DND-41 (cell line): ENCODE measurements at regions not wholly inside any gene's neighbourhood (a gene's known extent, or its start where the extent isn't known, plus 50 kb on each side); places are given as distances from the start of the nearest gene placed in this dataset.

Experiments
- ATAC-seq: fragments of 200-7000 bp; cut with Tn5 transposase; 3 replicates; pipeline ENCODE4 v1.9.1; 2021; ENCODE audit warnings: low read depth; ENCODE audit not compliant: insufficient read depth
- DNase-seq: peaks from one replicate; pipeline ENCODE4 v3.0.0-alpha.2; 2020
- H2AFZ ChIP-seq: 2 replicates; pipeline ENCODE4 v1.6.0; 2012; ENCODE audit warnings: low read depth, low read length
- H3K27ac ChIP-seq: 2 replicates; pipeline ENCODE4 v1.5.1; 2012; ENCODE audit warnings: low read length, inconsistent platforms
- H3K27me3 ChIP-seq: fragments of 200-600 bp; sonication (generic); 2 replicates; pipeline ENCODE4 v1.6.0; 2012; ENCODE audit warnings: low read length, mild to moderate bottlenecking, inconsistent platforms; ENCODE audit not compliant: insufficient read depth, poor library complexity
- H3K36me3 ChIP-seq: 2 replicates; pipeline ENCODE4 v1.5.1; 2012; ENCODE audit warnings: low read length, inconsistent platforms; ENCODE audit not compliant: insufficient read depth
- H3K4me1 ChIP-seq: 2 replicates; pipeline ENCODE4 v1.5.1; 2012; ENCODE audit warnings: mild to moderate bottlenecking, low read length; ENCODE audit not compliant: insufficient read depth
- H3K4me2 ChIP-seq: 2 replicates; pipeline ENCODE4 v1.6.0; 2012; ENCODE audit warnings: mild to moderate bottlenecking, moderate library complexity, low read length, inconsistent platforms; ENCODE audit not compliant: insufficient read depth
- H3K4me3 ChIP-seq, 2 experiments: fragments of 200-600 bp in 1 of 2; shearing (Covaris generic) in 1 of 2; 2 replicates each; pipeline ENCODE4 v1.5.1; 2012 to 2016; ENCODE audit warnings: inconsistent platforms in 2 of 2, low read length in 2 of 2, mild to moderate bottlenecking in 2 of 2, low read depth in 1 of 2, moderate library complexity in 1 of 2
- H3K79me2 ChIP-seq: 2 replicates; pipeline ENCODE4 v1.6.0; 2012; ENCODE audit warnings: low read length, inconsistent platforms; ENCODE audit not compliant: insufficient read depth
- H3K9ac ChIP-seq: 2 replicates; pipeline ENCODE4 v1.6.0; 2012; ENCODE audit warnings: low read depth, mild to moderate bottlenecking, inconsistent platforms, low read length, moderate library complexity
- H3K9me3 ChIP-seq: 2 replicates; pipeline ENCODE4 v1.5.1; 2012; ENCODE audit warnings: low read length, moderate library complexity, mild to moderate bottlenecking, inconsistent platforms; ENCODE audit not compliant: insufficient read depth, severe bottlenecking
- H4K20me1 ChIP-seq: 2 replicates; pipeline ENCODE4 v1.6.0; 2012; ENCODE audit warnings: low read length; ENCODE audit not compliant: insufficient read depth
- EZH2 ChIP-seq: IDR thresholded peaks from 3 replicates; pipeline ENCODE4 v1.6.1; 2012; ENCODE audit warnings: borderline replicate concordance, low read depth, mild to moderate bottlenecking, moderate library complexity, low read length, inconsistent platforms; ENCODE audit not compliant: severe bottlenecking
- TF ChIP-seq, protein P1 (sequence below): IDR thresholded peaks from 2 replicates; pipeline ENCODE4 v1.5.1; 2012; ENCODE audit warnings: borderline replicate concordance, low read length, moderate library complexity, mild to moderate bottlenecking; ENCODE audit not compliant: poor library complexity, severe bottlenecking; ENCODE audit errors: extremely low read depth

- Histone ChIP-seq H3K9ac (no peak overlapping the region), H3K4me3 (no peak overlapping the region), H2AFZ (no peak overlapping the region), H3K4me1 (no peaks in the 10 kb centered on the region), H3K27ac (no peak overlapping the region), H3K36me3 (no peaks in the 10 kb centered on the region), H4K20me1 (no peaks in the 10 kb centered on the region), H3K79me2 (no peaks in the 10 kb centered on the region), H3K27me3 (no peaks in the 10 kb centered on the region), H3K4me2 (no peak overlapping the region), H3K9me3 (no peaks in the 10 kb centered on the region)
- ATAC-seq (no peak), DNase-seq (no peak)
- TF ChIP-seq EZH2 = no peak
These were observed 474.4 kb downstream of the CDH9 start for GRCh38 chr5:26563979-26564378.

DNA sequence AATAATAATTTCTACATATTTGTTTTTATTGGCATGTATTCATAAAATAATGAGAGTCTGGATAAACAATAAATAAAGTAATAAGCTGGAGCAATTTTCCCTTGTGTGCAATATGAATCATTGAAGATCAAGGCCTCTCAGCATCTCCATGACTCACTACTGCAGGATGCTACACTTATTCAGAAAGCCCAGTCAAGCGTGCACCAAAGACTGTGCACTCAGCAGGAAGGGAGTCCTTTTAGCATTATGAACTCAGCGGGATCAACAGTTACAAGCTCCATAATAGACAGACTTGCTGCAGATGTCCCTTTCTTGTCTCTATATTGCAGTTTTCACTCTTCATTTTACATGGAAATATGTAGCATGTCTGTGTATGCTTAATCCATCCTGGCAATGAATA is 485.3 kb downstream of the CDH9 start:
- Histone ChIP-seq H2AFZ (no peak overlapping the region), H3K9me3 (no peaks in the 10 kb centered on the region), H3K4me3 (no peak overlapping the region), H3K79me2 (no peaks in the 10 kb centered on the region), H3K27me3 (no peaks in the 10 kb centered on the region), H4K20me1 (no peaks in the 10 kb centered on the region), H3K4me1 (no peaks in the 10 kb centered on the region), H3K27ac (no peak overlapping the region), H3K36me3 (no peaks in the 10 kb centered on the region), H3K9ac (no peak overlapping the region), H3K4me2 (no peak overlapping the region)
- ATAC-seq (no peak), DNase-seq (no peak)
- TF ChIP-seq, protein P1, sequence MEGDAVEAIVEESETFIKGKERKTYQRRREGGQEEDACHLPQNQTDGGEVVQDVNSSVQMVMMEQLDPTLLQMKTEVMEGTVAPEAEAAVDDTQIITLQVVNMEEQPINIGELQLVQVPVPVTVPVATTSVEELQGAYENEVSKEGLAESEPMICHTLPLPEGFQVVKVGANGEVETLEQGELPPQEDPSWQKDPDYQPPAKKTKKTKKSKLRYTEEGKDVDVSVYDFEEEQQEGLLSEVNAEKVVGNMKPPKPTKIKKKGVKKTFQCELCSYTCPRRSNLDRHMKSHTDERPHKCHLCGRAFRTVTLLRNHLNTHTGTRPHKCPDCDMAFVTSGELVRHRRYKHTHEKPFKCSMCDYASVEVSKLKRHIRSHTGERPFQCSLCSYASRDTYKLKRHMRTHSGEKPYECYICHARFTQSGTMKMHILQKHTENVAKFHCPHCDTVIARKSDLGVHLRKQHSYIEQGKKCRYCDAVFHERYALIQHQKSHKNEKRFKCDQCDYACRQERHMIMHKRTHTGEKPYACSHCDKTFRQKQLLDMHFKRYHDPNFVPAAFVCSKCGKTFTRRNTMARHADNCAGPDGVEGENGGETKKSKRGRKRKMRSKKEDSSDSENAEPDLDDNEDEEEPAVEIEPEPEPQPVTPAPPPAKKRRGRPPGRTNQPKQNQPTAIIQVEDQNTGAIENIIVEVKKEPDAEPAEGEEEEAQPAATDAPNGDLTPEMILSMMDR = no peak
- TF ChIP-seq EZH2 = no peak

DNA sequence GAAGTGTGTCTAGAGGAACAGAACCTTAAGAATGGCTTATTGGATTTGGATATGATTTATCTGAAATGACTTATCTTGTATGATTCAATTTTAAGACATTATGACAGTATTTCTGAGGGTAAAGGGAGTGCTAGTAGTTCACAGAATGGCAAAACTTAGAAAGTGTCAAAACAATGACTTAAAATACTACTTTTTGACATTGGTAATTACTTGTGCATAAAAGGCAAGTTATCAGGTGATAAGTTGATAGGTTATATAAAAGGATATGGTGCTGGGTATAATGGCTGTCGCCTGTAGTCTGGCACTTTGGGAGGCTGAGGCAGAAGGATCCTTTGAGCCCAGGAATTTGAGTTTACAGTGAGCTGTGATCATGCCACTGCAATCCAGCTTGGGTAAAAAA is 494.4 kb downstream of the CDH9 start:
- Histone ChIP-seq H3K79me2 (no peaks in the 10 kb centered on the region), H2AFZ (no peak overlapping the region), H3K4me3 (no peak overlapping the region), H3K27me3 (no peaks in the 10 kb centered on the region), H3K27ac (no peak overlapping the region), H3K9me3 (no peaks in the 10 kb centered on the region), H3K9ac (no peak overlapping the region), H3K36me3 (no peaks in the 10 kb centered on the region), H3K4me1 (no peaks in the 10 kb centered on the region), H3K4me2 (no peak overlapping the region), H4K20me1 (no peaks in the 10 kb centered on the region)
- TF ChIP-seq EZH2 = no peak
- TF ChIP-seq, protein P1 = no peak
- ATAC-seq = no peak
- DNase-seq = no peak

DNA sequence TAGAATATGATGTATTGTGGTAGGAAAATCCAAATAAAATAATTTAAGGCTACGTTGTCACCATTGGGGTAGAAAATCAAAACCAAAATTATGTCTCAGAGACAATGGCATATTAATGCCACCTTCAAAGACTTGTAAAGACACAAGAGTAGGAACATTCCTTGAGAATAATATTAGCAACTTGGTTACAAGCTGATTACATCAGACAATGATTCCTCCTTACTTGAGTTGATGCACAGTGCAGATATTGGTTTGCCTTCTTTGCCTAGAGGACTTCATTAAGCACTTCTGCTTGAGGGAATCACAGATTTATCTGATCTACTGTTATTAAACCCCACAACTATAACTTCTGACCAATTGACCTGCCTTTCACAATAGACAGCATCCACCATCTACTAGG is 500.2 kb downstream of the CDH9 start:
- TF ChIP-seq EZH2 = no peak
- TF ChIP-seq, protein P1 = no peak
- H3K4me3 ChIP-seq = no peak overlapping the region
- no peaks in the 10 kb centered on the region for H3K27me3 ChIP-seq
- H3K4me1 ChIP-seq = no peaks in the 10 kb centered on the region
- H3K9me3 ChIP-seq = peaks cover 2% of the 10 kb centered on the region
- no peaks in the 10 kb centered on the region for H3K79me2 ChIP-seq
- ATAC-seq (no peak), DNase-seq (no peak)
- no peaks in the 10 kb centered on the region for H4K20me1 ChIP-seq
- H3K27ac ChIP-seq = no peak overlapping the region
- no peak overlapping the region for H3K9ac ChIP-seq
- H2AFZ ChIP-seq = no peak overlapping the region
- H3K36me3 ChIP-seq = no peaks in the 10 kb centered on the region
- no peak overlapping the region for H3K4me2 ChIP-seq
